Heart left ventricle (tissue), 13 donors: ENCODE measurements at regions not wholly inside any gene's neighbourhood (a gene's known extent, or its start where the extent isn't known, plus 50 kb on each side); places are given as distances from the start of the nearest gene placed in this dataset.

Experiments used
- POLR2A ChIP-seq, 2 donors: fragments of 450-650 bp; IDR thresholded peaks; one replicate each; pipeline ENCODE4 v1.6.1; 2017; ENCODE audit warnings: antibody characterized with exemption in 2 of 2, mild to moderate bottlenecking in 2 of 2, moderate library complexity in 2 of 2
- TF ChIP-seq, protein P1 (sequence below), 12 donors: fragments of 200-600 bp; sonication (generic) in 4 of 12; IDR thresholded peaks; one replicate each; pipeline versions ENCODE4 v1.5.0 to v1.8.0; 2018 to 2022; ENCODE audit warnings: antibody characterized with exemption in 12 of 12, mild to moderate bottlenecking in 5 of 12
- donor health status: ischemic (EF 13 %, LVEDD 7.1; RV severe dilation, severe dysfunction).
- donor health status: DM: no; HTN: yes; CAD: no.
- donor health status: DM: no; HTN: no; CAD: no.
- donor health status: ischemic (EF 25% LVEDD 6.9; RV normal size, moderate dysfunction).
- donor health status: ischemic (EF 25% LVEDD 5.7; RV mildly dilated, moderate dysfunction).
- donor health status: ischemic (EF 35%, LVEDD 5.7; RV mildly dilated, moderate dysfunction).
- donor health status: nonischemic (EF 11% LVEDD 7.7; RV severe dilation, severe dysfunction).
- donor health status: DM: yes; HTN: yes; CAD: no.
- donor health status: PGD.
- donor health status: ischemic (EF 29% LVEDD 5.4; RV normal size, mild dysfunction).
- donor health status: nonischemic (EF 23%, LVEDD 6.1; RV moderate dilation, normal function).

DNA sequence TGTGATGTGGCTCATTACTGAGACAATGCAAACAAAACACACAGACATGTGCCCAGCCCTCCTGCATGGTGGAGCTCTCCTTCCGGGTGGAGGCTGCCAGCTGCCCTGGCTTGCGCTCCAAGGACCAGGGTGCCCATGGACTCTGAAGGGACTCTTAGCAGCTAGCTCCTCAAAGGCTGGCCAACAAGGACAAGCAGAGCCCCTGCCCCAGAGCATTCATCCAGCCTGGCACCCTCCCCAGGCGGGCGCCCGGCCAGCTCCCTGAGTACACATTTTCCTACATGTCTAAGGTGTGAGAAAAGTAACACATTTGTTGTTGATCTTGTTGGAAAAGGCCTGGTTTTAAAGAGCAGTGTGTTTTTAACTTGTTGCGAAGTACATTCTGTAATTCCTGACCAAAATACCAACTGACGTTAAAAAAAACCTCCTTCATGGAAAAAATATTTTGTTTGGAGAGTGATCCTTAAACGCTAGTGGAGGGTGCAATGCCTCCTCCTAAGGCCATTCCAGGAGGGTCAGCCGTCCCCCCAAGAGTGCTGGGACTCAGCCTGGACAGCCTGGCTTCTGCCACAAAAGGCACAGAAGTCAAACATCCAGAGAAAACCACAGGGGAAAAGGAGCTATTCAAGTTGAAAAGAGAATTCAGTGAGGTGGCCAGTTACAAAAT, 86.9 kb downstream of the KLF15 start:
- TF ChIP-seq, protein P1, sequence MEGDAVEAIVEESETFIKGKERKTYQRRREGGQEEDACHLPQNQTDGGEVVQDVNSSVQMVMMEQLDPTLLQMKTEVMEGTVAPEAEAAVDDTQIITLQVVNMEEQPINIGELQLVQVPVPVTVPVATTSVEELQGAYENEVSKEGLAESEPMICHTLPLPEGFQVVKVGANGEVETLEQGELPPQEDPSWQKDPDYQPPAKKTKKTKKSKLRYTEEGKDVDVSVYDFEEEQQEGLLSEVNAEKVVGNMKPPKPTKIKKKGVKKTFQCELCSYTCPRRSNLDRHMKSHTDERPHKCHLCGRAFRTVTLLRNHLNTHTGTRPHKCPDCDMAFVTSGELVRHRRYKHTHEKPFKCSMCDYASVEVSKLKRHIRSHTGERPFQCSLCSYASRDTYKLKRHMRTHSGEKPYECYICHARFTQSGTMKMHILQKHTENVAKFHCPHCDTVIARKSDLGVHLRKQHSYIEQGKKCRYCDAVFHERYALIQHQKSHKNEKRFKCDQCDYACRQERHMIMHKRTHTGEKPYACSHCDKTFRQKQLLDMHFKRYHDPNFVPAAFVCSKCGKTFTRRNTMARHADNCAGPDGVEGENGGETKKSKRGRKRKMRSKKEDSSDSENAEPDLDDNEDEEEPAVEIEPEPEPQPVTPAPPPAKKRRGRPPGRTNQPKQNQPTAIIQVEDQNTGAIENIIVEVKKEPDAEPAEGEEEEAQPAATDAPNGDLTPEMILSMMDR (IDR thresholded peaks at IDR 0.05) = no peak
- TF ChIP-seq POLR2A (IDR thresholded peaks at IDR 0.05) = no peak
